OCI-LY7 (cell line): ENCODE measurements at regions not wholly inside any gene's neighbourhood (a gene's known extent, or its start where the extent isn't known, plus 50 kb on each side); places are given as distances from the start of the nearest gene placed in this dataset.

ENCODE experiments used
- BruUV-seq: library from RNA; stranded (reverse); fragments of 400-500 nt; replicated peaks from 2 replicates; lab custom pipeline; 2021; lab: Mats Ljungman, UMichigan
- CTCF ChIA-PET: fragments of 300-600 bp; sonication (Branson Sonifier 250); formaldehyde crosslinking; loops from one replicate; lab custom pipeline; 2022; ENCODE audit warnings: antibody characterized with exemption; ENCODE audit not compliant: unreplicated experiment; lab: Charles Lee
- POLR2A ChIA-PET: fragments of 300-600 bp; sonication (Branson Sonifier 250); formaldehyde crosslinking; loops from one replicate; lab custom pipeline; 2022; ENCODE audit warnings: antibody characterized with exemption; lab: Charles Lee
- DNase-seq: peaks from one replicate; pipeline ENCODE4 v3.0.0-alpha.2; 2015; ENCODE audit warnings: low spot score
- H2AFZ ChIP-seq: fragments of 200-600 bp; sonication (generic), shearing (Covaris generic); 2 replicates; pipeline ENCODE4 v1.6.1; 2014; ENCODE audit warnings: mild to moderate bottlenecking, antibody characterized with exemption, low read length, moderate library complexity
- H3K27ac ChIP-seq: fragments of 200-600 bp; sonication (generic); 2 replicates; pipeline ENCODE4 v1.5.1; 2014; ENCODE audit warnings: mixed run types, low read depth, mild to moderate bottlenecking, moderate library complexity, low read length, inconsistent platforms; ENCODE audit not compliant: poor library complexity, severe bottlenecking
- H3K36me3 ChIP-seq: fragments of 200-600 bp; sonication (generic); 2 replicates; pipeline ENCODE4 v1.6.1; 2014; ENCODE audit warnings: mild to moderate bottlenecking, antibody characterized with exemption, low read length, moderate library complexity, mixed read lengths; ENCODE audit not compliant: insufficient read depth
- H3K4me1 ChIP-seq: fragments of 200-600 bp; sonication (generic); 2 replicates; pipeline ENCODE4 v1.5.1; 2014; ENCODE audit warnings: mild to moderate bottlenecking, low read length; ENCODE audit not compliant: insufficient read depth, poor library complexity, severe bottlenecking
- H3K4me2 ChIP-seq: fragments of 200-600 bp; sonication (generic); 2 replicates; pipeline ENCODE4 v1.6.1; 2014; ENCODE audit warnings: mild to moderate bottlenecking, low read length
- H3K4me3 ChIP-seq: fragments of 200-600 bp; sonication (generic); 2 replicates; pipeline ENCODE4 v1.5.1; 2014; ENCODE audit warnings: mild to moderate bottlenecking, low read depth, low read length; ENCODE audit not compliant: poor library complexity, severe bottlenecking
- H3K79me2 ChIP-seq: fragments of 200-600 bp; sonication (generic); 2 replicates; pipeline ENCODE4 v1.6.1; 2016; ENCODE audit warnings: low read depth, mild to moderate bottlenecking, low read length, moderate library complexity, mixed read lengths; ENCODE audit not compliant: insufficient read depth
- H3K9me2 ChIP-seq: fragments of 200-600 bp; sonication (generic); 2 replicates; pipeline ENCODE4 v1.6.1; 2016; ENCODE audit warnings: mild to moderate bottlenecking, low read length, mixed read lengths; ENCODE audit not compliant: insufficient read depth
- H3K9me3 ChIP-seq: fragments of 200-600 bp; sonication (generic); 2 replicates; pipeline ENCODE4 v1.6.1; 2014; ENCODE audit warnings: mild to moderate bottlenecking, mixed run types, low read length, mixed read lengths
- H4K20me1 ChIP-seq: fragments of 200-600 bp; sonication (generic); 2 replicates; pipeline ENCODE4 v1.6.1; 2014; ENCODE audit warnings: mild to moderate bottlenecking, antibody characterized with exemption, low read length, moderate library complexity, mixed read lengths; ENCODE audit not compliant: insufficient read depth
- EZH2phosphoT487 ChIP-seq: fragments of 200-600 bp; sonication (generic); IDR thresholded peaks from 2 replicates; pipeline ENCODE4 v1.6.1; 2018; ENCODE audit warnings: low read depth, borderline replicate concordance, mild to moderate bottlenecking, mixed run types, antibody characterized with exemption, low read length, moderate library complexity, mixed read lengths
- intact Hi-C: fragments of 100-400 bp; cut with micrococcal nuclease; formaldehyde crosslinking; loops from one replicate; pipeline ENCODE4 v1.10.0; 2022; ENCODE audit not compliant: unreplicated experiment
- TF ChIP-seq, protein P1 (sequence below): fragments of 200-600 bp; sonication (generic); conservative IDR thresholded peaks from 2 replicates; pipeline ENCODE4 v1.5.1; 2014; ENCODE audit warnings: mild to moderate bottlenecking, antibody characterized with exemption, low read length, moderate library complexity, mixed read lengths

DNA sequence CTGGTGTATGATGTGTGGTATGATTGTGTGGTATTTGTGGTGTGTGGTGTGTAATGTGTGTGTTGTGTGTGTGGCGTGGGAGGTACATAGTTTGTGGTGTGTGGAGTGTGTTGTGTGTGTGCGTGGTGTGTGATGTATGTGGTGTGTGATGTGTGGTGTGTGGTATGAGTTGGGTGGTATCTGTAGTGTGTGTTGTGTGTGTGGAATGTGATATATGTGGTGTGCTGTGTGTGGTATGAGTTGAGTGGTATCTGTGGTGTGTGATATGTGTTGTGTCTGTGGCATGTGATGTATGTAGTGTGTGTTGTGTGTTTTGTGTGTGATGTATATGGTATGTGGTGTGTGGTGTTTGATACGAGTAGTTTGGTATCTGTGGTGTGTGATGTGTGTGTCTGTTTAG lies 272.5 kb upstream of the IRX1 start:
- intact Hi-C loops: no loop called here
- H2AFZ ChIP-seq: no peak overlapping the region
- H3K36me3 ChIP-seq: no peaks in the 10 kb centered on the region
- no peak for TF ChIP-seq EZH2phosphoT487
- TF ChIP-seq, protein P1, sequence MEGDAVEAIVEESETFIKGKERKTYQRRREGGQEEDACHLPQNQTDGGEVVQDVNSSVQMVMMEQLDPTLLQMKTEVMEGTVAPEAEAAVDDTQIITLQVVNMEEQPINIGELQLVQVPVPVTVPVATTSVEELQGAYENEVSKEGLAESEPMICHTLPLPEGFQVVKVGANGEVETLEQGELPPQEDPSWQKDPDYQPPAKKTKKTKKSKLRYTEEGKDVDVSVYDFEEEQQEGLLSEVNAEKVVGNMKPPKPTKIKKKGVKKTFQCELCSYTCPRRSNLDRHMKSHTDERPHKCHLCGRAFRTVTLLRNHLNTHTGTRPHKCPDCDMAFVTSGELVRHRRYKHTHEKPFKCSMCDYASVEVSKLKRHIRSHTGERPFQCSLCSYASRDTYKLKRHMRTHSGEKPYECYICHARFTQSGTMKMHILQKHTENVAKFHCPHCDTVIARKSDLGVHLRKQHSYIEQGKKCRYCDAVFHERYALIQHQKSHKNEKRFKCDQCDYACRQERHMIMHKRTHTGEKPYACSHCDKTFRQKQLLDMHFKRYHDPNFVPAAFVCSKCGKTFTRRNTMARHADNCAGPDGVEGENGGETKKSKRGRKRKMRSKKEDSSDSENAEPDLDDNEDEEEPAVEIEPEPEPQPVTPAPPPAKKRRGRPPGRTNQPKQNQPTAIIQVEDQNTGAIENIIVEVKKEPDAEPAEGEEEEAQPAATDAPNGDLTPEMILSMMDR: no peak
- no peak for DNase-seq
- peaks cover 12% of the 10 kb centered on the region; the same call in 1 of the 2 replicates for H3K9me3 ChIP-seq
- no peaks in the 10 kb centered on the region for H3K9me2 ChIP-seq
- no peak overlapping the region for H3K4me2 ChIP-seq
- BruUV-seq: no TSS peak
- ChIA-PET POLR2A (no interaction called here), CTCF (no interaction called here)
- no peaks in the 10 kb centered on the region for H3K79me2 ChIP-seq
- no peaks in the 10 kb centered on the region for H4K20me1 ChIP-seq
- no peak overlapping the region for H3K27ac ChIP-seq
- H3K4me3 ChIP-seq: no peak overlapping the region
- H3K4me1 ChIP-seq: no peaks in the 10 kb centered on the region

DNA sequence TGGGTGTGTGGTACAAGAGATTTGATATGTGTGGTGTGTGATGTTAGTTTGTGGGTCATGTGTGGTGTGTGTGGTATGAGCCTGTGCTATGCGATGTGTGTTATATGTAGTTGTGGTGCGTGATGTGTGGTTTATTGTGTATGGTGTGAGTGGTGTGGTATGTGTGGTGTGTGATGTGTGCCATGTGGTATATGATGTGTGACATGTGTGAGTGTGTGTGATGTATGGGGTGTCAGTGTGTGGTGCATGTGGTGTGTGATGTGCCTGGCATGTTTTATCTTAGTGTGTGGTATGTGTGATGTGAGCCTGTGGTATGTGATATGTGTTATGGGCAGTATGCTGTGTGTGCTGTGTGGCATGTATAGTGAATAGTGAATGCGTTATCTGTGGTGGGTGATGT lies 273.0 kb upstream of the IRX1 start:
- no peak for TF ChIP-seq EZH2phosphoT487
- TF ChIP-seq, protein P1: no peak
- Histone ChIP-seq H3K4me1 (no peaks in the 10 kb centered on the region), H3K4me2 (no peak overlapping the region), H3K4me3 (no peak overlapping the region), H2AFZ (no peak overlapping the region), H3K79me2 (no peaks in the 10 kb centered on the region), H4K20me1 (no peaks in the 10 kb centered on the region), H3K27ac (no peak overlapping the region), H3K9me3 (peaks cover 12% of the 10 kb centered on the region; the same call in 1 of the 2 replicates), H3K9me2 (no peaks in the 10 kb centered on the region), H3K36me3 (no peaks in the 10 kb centered on the region)
- ChIA-PET POLR2A (no interaction called here), CTCF (no interaction called here)
- no TSS peak for BruUV-seq
- DNase-seq: no peak
- intact Hi-C loops: no loop called here

DNA sequence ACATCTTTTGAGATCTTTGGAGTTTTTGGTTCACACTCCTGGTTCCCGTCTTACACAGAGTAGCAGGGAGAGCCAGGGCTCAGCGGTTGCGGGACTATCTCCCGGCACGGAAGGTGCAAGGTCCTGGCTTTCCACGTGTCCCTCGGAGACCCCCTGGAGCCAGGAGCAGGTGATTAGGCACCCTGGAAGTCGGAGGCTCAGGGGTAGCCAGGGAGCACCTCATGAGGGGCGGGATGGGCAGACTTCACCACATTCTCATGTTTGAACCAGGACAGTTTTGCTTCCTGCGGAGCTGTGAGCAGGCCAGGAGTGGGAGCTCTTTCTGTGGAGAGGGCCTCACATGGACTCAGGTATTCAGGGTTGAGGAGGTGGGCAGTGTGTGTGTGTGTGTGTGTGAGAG lies 273.7 kb upstream of the IRX1 start:
- H3K36me3 ChIP-seq: no peaks in the 10 kb centered on the region
- no peaks in the 10 kb centered on the region for H3K79me2 ChIP-seq
- ChIA-PET POLR2A (no interaction called here), CTCF (no interaction called here)
- intact Hi-C loops: no loop called here
- no peak overlapping the region for H3K27ac ChIP-seq
- H4K20me1 ChIP-seq: no peaks in the 10 kb centered on the region
- H3K4me2 ChIP-seq: no peak overlapping the region
- TF ChIP-seq EZH2phosphoT487: no peak
- TF ChIP-seq, protein P1: no peak
- no peaks in the 10 kb centered on the region for H3K9me2 ChIP-seq
- BruUV-seq: no TSS peak
- H2AFZ ChIP-seq: no peak overlapping the region
- H3K4me3 ChIP-seq: no peak overlapping the region
- DNase-seq: no peak
- H3K4me1 ChIP-seq: no peaks in the 10 kb centered on the region
- H3K9me3 ChIP-seq: peaks cover 12% of the 10 kb centered on the region; the same call in 1 of the 2 replicates
